ENCODE measurements at regions not wholly inside any gene's neighbourhood (a gene's known extent, or its start where the extent isn't known, plus 50 kb on each side); places are given as distances from the start of the nearest gene placed in this dataset.

- H3K9me3 ChIP-seq (ENCODE audit: severe bottlenecking): no peaks in the 10 kb centered on the region
- no peaks in the 10 kb centered on the region for H3K36me3 ChIP-seq (ENCODE audit: low read depth)
- peaks cover 4% of the 10 kb centered on the region for H3K4me1 ChIP-seq (ENCODE audit: insufficient read depth, poor library complexity, severe bottlenecking)
- H3K27me3 ChIP-seq (ENCODE audit: insufficient read depth, poor library complexity, severe bottlenecking): no peaks in the 10 kb centered on the region
- ATAC-seq (ENCODE audit: low read depth) (0 out of 3 replicates have a peak, but pooled peaks have one; percentile 27), DNase-seq (ENCODE audit: low spot score) (no peak)
- no peak overlapping the region for H3K27ac ChIP-seq (ENCODE audit: poor library complexity, severe bottlenecking)
- H3K4me3 ChIP-seq (ENCODE audit: severe bottlenecking): no peak overlapping the region
- TF ChIP-seq CTCF (IDR thresholded peaks at IDR 0.05; ENCODE audit: poor library complexity, severe bottlenecking): no peak
These were observed 173.0 kb upstream of the EMCN start for GRCh38 chr4:100690812-100691211.

GRCh38 chr4:100688368-100688767 lies 170.5 kb upstream of the EMCN start:
- Histone ChIP-seq H3K9me3 (ENCODE audit: severe bottlenecking) (no peaks in the 10 kb centered on the region), H3K27ac (ENCODE audit: poor library complexity, severe bottlenecking) (no peak overlapping the region), H3K27me3 (ENCODE audit: insufficient read depth, poor library complexity, severe bottlenecking) (no peaks in the 10 kb centered on the region), H3K4me1 (ENCODE audit: insufficient read depth, poor library complexity, severe bottlenecking) (peaks cover 4% of the 10 kb centered on the region), H3K36me3 (ENCODE audit: low read depth) (no peaks in the 10 kb centered on the region), H3K4me3 (ENCODE audit: severe bottlenecking) (no peak overlapping the region)
- no peak for DNase-seq (ENCODE audit: low spot score)
- no peak for TF ChIP-seq CTCF (IDR thresholded peaks at IDR 0.05; ENCODE audit: poor library complexity, severe bottlenecking)
- no peak for ATAC-seq (ENCODE audit: low read depth)

GRCh38 chr4:100682477-100683218 lies 164.8 kb upstream of the EMCN start:
- no peaks in the 10 kb centered on the region for H3K9me3 ChIP-seq (ENCODE audit: severe bottlenecking)
- no peak overlapping the region for H3K27ac ChIP-seq (ENCODE audit: poor library complexity, severe bottlenecking)
- ATAC-seq (ENCODE audit: low read depth) (no peak), DNase-seq (ENCODE audit: low spot score) (no peak)
- no peaks in the 10 kb centered on the region for H3K36me3 ChIP-seq (ENCODE audit: low read depth)
- TF ChIP-seq CTCF (IDR thresholded peaks at IDR 0.05; ENCODE audit: poor library complexity, severe bottlenecking): no peak
- H3K27me3 ChIP-seq (ENCODE audit: insufficient read depth, poor library complexity, severe bottlenecking): no peaks in the 10 kb centered on the region
- H3K4me3 ChIP-seq (ENCODE audit: severe bottlenecking): no peak overlapping the region
- no peaks in the 10 kb centered on the region for H3K4me1 ChIP-seq (ENCODE audit: insufficient read depth, poor library complexity, severe bottlenecking)

GRCh38 chr4:100681289-100681688 lies 163.5 kb upstream of the EMCN start:
- ATAC-seq (ENCODE audit: low read depth) (no peak), DNase-seq (ENCODE audit: low spot score) (no peak)
- H3K4me1 ChIP-seq (ENCODE audit: insufficient read depth, poor library complexity, severe bottlenecking): no peaks in the 10 kb centered on the region
- no peaks in the 10 kb centered on the region for H3K9me3 ChIP-seq (ENCODE audit: severe bottlenecking)
- H3K36me3 ChIP-seq (ENCODE audit: low read depth): no peaks in the 10 kb centered on the region
- TF ChIP-seq CTCF (IDR thresholded peaks at IDR 0.05; ENCODE audit: poor library complexity, severe bottlenecking): no peak
- H3K27me3 ChIP-seq (ENCODE audit: insufficient read depth, poor library complexity, severe bottlenecking): no peaks in the 10 kb centered on the region
- H3K27ac ChIP-seq (ENCODE audit: poor library complexity, severe bottlenecking): no peak overlapping the region
- no peak overlapping the region for H3K4me3 ChIP-seq (ENCODE audit: severe bottlenecking)

- no peak overlapping the region for H3K4me3 ChIP-seq (ENCODE audit: severe bottlenecking)
These were observed 162.1 kb upstream of the EMCN start for GRCh38 chr4:100679926-100680325.

More at GRCh38 chr4:100679926-100680325, 162.1 kb upstream of the EMCN start:
- Histone ChIP-seq H3K27me3 (ENCODE audit: insufficient read depth, poor library complexity, severe bottlenecking) (no peaks in the 10 kb centered on the region), H3K4me1 (ENCODE audit: insufficient read depth, poor library complexity, severe bottlenecking) (no peaks in the 10 kb centered on the region), H3K27ac (ENCODE audit: poor library complexity, severe bottlenecking) (no peak overlapping the region), H3K9me3 (ENCODE audit: severe bottlenecking) (no peaks in the 10 kb centered on the region), H3K36me3 (ENCODE audit: low read depth) (no peaks in the 10 kb centered on the region)
- no peak for TF ChIP-seq CTCF (IDR thresholded peaks at IDR 0.05; ENCODE audit: poor library complexity, severe bottlenecking)
- DNase-seq (ENCODE audit: low spot score) (no peak), ATAC-seq (ENCODE audit: low read depth) (no peak)

All from RWPE2 (cell line).